ENCODE measurements at regions not wholly inside any gene's neighbourhood (a gene's known extent, or its start where the extent isn't known, plus 50 kb on each side); places are given as distances from the start of the nearest gene placed in this dataset.

DNA sequence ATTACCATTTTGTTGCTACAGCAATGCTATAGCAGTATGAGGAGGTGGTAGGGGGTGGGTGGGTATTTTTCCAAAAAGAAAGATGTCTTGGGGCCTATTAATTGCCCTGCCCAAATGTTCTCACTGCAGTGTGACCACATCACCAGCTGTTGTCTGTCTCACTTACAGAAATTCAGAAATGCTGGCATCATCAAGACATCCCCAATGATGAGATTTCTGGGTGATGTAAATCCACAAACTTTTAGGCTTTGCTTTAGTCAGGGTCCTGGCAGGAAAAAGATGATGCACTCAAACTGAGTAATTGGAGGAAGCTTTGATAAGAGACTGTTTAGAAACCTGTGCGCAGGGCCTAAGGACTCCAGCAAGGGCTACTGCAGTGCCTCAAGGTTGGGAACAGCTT is 56.2 kb upstream of the OPN4 start:
- Histone ChIP-seq H3K36me3 (ENCODE audit: insufficient read depth, low read length) (no peaks in the 10 kb centered on the region), H3K4me3 (ENCODE audit: low read depth, low read length, poor library complexity, severe bottlenecking) (no peak overlapping the region), H3K4me2 (ENCODE audit: low read length) (no peak overlapping the region), H3K4me1 (ENCODE audit: insufficient read depth, low read length, poor library complexity, severe bottlenecking) (peaks cover 5% of the 10 kb centered on the region), H3K79me2 (ENCODE audit: insufficient read depth, low read depth, low read length) (no peaks in the 10 kb centered on the region), H3K9me2 (ENCODE audit: insufficient read depth, low read length) (no peaks in the 10 kb centered on the region), H2AFZ (ENCODE audit: low read length) (no peak overlapping the region), H3K27ac (ENCODE audit: low read depth, low read length, poor library complexity, severe bottlenecking) (no peak overlapping the region), H4K20me1 (ENCODE audit: insufficient read depth, low read length) (no peaks in the 10 kb centered on the region), H3K9me3 (ENCODE audit: low read length) (no peaks in the 10 kb centered on the region)
- TF ChIP-seq, protein P1, sequence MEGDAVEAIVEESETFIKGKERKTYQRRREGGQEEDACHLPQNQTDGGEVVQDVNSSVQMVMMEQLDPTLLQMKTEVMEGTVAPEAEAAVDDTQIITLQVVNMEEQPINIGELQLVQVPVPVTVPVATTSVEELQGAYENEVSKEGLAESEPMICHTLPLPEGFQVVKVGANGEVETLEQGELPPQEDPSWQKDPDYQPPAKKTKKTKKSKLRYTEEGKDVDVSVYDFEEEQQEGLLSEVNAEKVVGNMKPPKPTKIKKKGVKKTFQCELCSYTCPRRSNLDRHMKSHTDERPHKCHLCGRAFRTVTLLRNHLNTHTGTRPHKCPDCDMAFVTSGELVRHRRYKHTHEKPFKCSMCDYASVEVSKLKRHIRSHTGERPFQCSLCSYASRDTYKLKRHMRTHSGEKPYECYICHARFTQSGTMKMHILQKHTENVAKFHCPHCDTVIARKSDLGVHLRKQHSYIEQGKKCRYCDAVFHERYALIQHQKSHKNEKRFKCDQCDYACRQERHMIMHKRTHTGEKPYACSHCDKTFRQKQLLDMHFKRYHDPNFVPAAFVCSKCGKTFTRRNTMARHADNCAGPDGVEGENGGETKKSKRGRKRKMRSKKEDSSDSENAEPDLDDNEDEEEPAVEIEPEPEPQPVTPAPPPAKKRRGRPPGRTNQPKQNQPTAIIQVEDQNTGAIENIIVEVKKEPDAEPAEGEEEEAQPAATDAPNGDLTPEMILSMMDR (conservative IDR thresholded peaks at IDR 0.05; ENCODE audit: low read length): no peak
- TF ChIP-seq EZH2phosphoT487 (IDR thresholded peaks at IDR 0.05; ENCODE audit: borderline replicate concordance, low read depth, low read length): no peak
- intact Hi-C loops (cut with micrococcal nuclease; ENCODE audit: unreplicated experiment): no loop called here
- ChIA-PET POLR2A (interaction anchor here (1.1 kb wide), 1 partner anchor 238 kb away, joined by 3 read pairs; no protein-coding TSS in a partner anchor), CTCF (ENCODE audit: unreplicated experiment) (no interaction called here)
- no TSS peak for BruUV-seq (replicated peaks)
- DNase-seq (ENCODE audit: low spot score): no peak

DNA sequence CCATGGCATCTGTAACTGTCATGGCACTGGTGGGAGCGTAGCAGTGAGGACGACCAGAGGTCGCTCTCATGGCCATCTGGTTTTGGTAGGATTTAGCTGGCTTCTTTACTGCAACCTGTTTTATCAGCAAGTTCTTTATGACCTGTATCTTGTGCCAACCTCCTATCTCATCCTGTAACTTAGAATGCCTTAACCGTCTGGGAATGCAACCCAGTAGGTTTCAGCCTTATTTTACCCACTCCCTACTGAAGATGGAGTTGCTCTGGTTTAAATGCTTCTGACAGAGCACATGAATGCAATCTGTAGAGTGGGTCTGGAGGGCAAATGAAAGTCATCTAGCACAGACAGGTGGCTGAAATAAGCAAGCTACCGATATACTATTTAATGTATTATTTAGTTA is 55.3 kb upstream of the OPN4 start:
- no peak overlapping the region for H3K4me2 ChIP-seq (ENCODE audit: low read length)
- no peak for TF ChIP-seq EZH2phosphoT487 (IDR thresholded peaks at IDR 0.05; ENCODE audit: borderline replicate concordance, low read depth, low read length)
- TF ChIP-seq, protein P1 (conservative IDR thresholded peaks at IDR 0.05; ENCODE audit: low read length): no peak
- no TSS peak for BruUV-seq (replicated peaks)
- peaks cover 5% of the 10 kb centered on the region for H3K4me1 ChIP-seq (ENCODE audit: insufficient read depth, low read length, poor library complexity, severe bottlenecking)
- H3K9me2 ChIP-seq (ENCODE audit: insufficient read depth, low read length): no peaks in the 10 kb centered on the region
- intact Hi-C loops (cut with micrococcal nuclease; ENCODE audit: unreplicated experiment): no loop called here
- H4K20me1 ChIP-seq (ENCODE audit: insufficient read depth, low read length): no peaks in the 10 kb centered on the region
- no peaks in the 10 kb centered on the region for H3K79me2 ChIP-seq (ENCODE audit: insufficient read depth, low read depth, low read length)
- no peak overlapping the region for H2AFZ ChIP-seq (ENCODE audit: low read length)
- no peak overlapping the region for H3K4me3 ChIP-seq (ENCODE audit: low read depth, low read length, poor library complexity, severe bottlenecking)
- no peaks in the 10 kb centered on the region for H3K9me3 ChIP-seq (ENCODE audit: low read length)
- no peaks in the 10 kb centered on the region for H3K36me3 ChIP-seq (ENCODE audit: insufficient read depth, low read length)
- DNase-seq (ENCODE audit: low spot score): no peak
- ChIA-PET CTCF (ENCODE audit: unreplicated experiment) (no interaction called here), POLR2A (interaction anchor here (0.6 to 1.1 kb wide), 2 partner anchors 10 to 239 kb away, joined by 3 to 5 read pairs; no protein-coding TSS in a partner anchor)
- H3K27ac ChIP-seq (ENCODE audit: low read depth, low read length, poor library complexity, severe bottlenecking): no peak overlapping the region

DNA sequence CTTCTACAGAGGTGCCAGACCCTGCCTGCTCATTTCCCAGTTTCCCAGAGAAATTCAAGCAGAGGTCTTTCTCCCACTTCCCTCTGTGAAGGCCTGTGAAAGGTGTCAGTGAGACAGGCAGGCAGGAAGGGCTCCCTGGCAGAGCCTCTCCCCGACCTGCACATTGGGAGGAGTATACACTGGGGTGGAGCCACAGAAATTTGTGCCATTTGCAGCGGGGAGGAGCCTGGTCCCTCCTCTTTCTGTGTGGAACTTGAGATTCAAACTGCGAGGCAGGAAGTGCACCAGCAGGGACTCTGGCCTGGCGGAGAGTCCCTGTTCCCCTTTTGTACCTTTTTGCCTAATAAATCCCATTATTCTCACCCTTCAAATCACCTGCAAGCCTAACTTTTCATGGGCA is 54.6 kb upstream of the OPN4 start:
- ChIA-PET POLR2A (interaction anchor here (0.6 kb wide), 1 partner anchor 11 kb away, joined by 5 read pairs; no protein-coding TSS in a partner anchor), CTCF (ENCODE audit: unreplicated experiment) (no interaction called here)
- BruUV-seq (replicated peaks): no TSS peak
- Histone ChIP-seq H3K27ac (ENCODE audit: low read depth, low read length, poor library complexity, severe bottlenecking) (no peak overlapping the region), H3K4me3 (ENCODE audit: low read depth, low read length, poor library complexity, severe bottlenecking) (no peak overlapping the region), H3K9me3 (ENCODE audit: low read length) (no peaks in the 10 kb centered on the region), H4K20me1 (ENCODE audit: insufficient read depth, low read length) (no peaks in the 10 kb centered on the region), H2AFZ (ENCODE audit: low read length) (0 out of 2 replicates have a peak overlapping the region, but pooled peaks have one; percentile 13), H3K79me2 (ENCODE audit: insufficient read depth, low read depth, low read length) (no peaks in the 10 kb centered on the region), H3K4me2 (ENCODE audit: low read length) (no peak overlapping the region), H3K4me1 (ENCODE audit: insufficient read depth, low read length, poor library complexity, severe bottlenecking) (peaks cover 5% of the 10 kb centered on the region), H3K36me3 (ENCODE audit: insufficient read depth, low read length) (no peaks in the 10 kb centered on the region), H3K9me2 (ENCODE audit: insufficient read depth, low read length) (no peaks in the 10 kb centered on the region)
- intact Hi-C loops (cut with micrococcal nuclease; ENCODE audit: unreplicated experiment): no loop called here
- no peak for TF ChIP-seq EZH2phosphoT487 (IDR thresholded peaks at IDR 0.05; ENCODE audit: borderline replicate concordance, low read depth, low read length)
- TF ChIP-seq, protein P1 (conservative IDR thresholded peaks at IDR 0.05; ENCODE audit: low read length): no peak
- DNase-seq (ENCODE audit: low spot score): peak; percentile 18
